Mammary epithelial cell (primary cell): ENCODE measurements at regions not wholly inside any gene's neighbourhood (a gene's known extent, or its start where the extent isn't known, plus 50 kb on each side); places are given as distances from the start of the nearest gene placed in this dataset.

Experiments
- CTCF ChIP-seq, 2 donors: IDR thresholded peaks in 1 of 2; conservative IDR thresholded peaks in 1 of 2; 2 replicates each; pipeline ENCODE4 v1.5.1; 2011 to 2012; ENCODE audit warnings: inconsistent platforms in 2 of 2, low read length in 2 of 2, mild to moderate bottlenecking in 2 of 2, control low read depth in 1 of 2, low read depth in 1 of 2; ENCODE audit not compliant: insufficient read depth in 1 of 2; ENCODE audit errors: extremely low read depth in 1 of 2
- EZH2 ChIP-seq: IDR thresholded peaks from 2 replicates; pipeline ENCODE4 v1.6.1; 2012; ENCODE audit warnings: low read length, inconsistent platforms, borderline replicate concordance

GRCh38 chr4:13911256-13911655, 283.7 kb upstream of the BOD1L1 start:
- TF ChIP-seq EZH2 = no peak
- no peak for TF ChIP-seq CTCF (conservative IDR thresholded peaks at IDR 0.05 in 1 of 2, IDR thresholded peaks at IDR 0.05 in 1 of 2; ENCODE audit: extremely low read depth in 1 of 2, insufficient read depth in 1 of 2, low read depth in 1 of 2, low read length in 2 of 2)
